Activated naive CD4-positive, alpha-beta T cell treated with anti-CD3 and anti-CD28 coated beads for 36 hours (primary cell): ENCODE measurements at regions not wholly inside any gene's neighbourhood (a gene's known extent, or its start where the extent isn't known, plus 50 kb on each side); places are given as distances from the start of the nearest gene placed in this dataset.

ENCODE experiments used
- CTCF ChIA-PET: fragments of 350-600 bp; sonication (Branson Sonifier 250); formaldehyde crosslinking; loops from one replicate; lab custom pipeline; 2021; ENCODE audit warnings: antibody characterized with exemption; lab: Charles Lee
- DNase-seq: peaks from one replicate; pipeline ENCODE4 v3.0.0-alpha.2; 2020
- H3K27ac Mint-ChIP-seq: one replicate; pipeline ENCODE4 v1.8.0; 2021; ENCODE audit warnings: mild to moderate bottlenecking, mixed read lengths
- H3K27me3 Mint-ChIP-seq: one replicate; pipeline ENCODE4 v1.8.0; 2021; ENCODE audit warnings: low read depth, mixed read lengths
- H3K36me3 Mint-ChIP-seq: one replicate; pipeline ENCODE4 v1.8.0; 2021; ENCODE audit warnings: low read depth, mixed read lengths
- H3K4me1 Mint-ChIP-seq: one replicate; pipeline ENCODE4 v1.8.0; 2021; ENCODE audit warnings: low read depth, mixed read lengths
- H3K4me3 Mint-ChIP-seq: one replicate; pipeline ENCODE4 v1.8.0; 2021; ENCODE audit warnings: mild to moderate bottlenecking, moderate library complexity, mixed read lengths
- H3K9me3 Mint-ChIP-seq: one replicate; pipeline ENCODE4 v1.8.0; 2021; ENCODE audit warnings: mixed read lengths
- intact Hi-C: fragments of 100-400 bp; cut with micrococcal nuclease; formaldehyde crosslinking; loops from one replicate; pipeline ENCODE4 v1.15.1; 2023

GRCh38 chr1:4970532-4970931 is 316.1 kb downstream of the AJAP1 start:
- Mint-ChIP-seq H3K27ac (no peak overlapping the region), H3K4me1 (peaks cover 2% of the 10 kb centered on the region), H3K36me3 (no peaks in the 10 kb centered on the region), H3K4me3 (no peak overlapping the region), H3K9me3 (peaks cover 2% of the 10 kb centered on the region), H3K27me3 (peaks cover 8% of the 10 kb centered on the region)
- CTCF ChIA-PET = no interaction called here
- DNase-seq = no peak
- intact Hi-C loops = no loop called here

- H3K27ac Mint-ChIP-seq = no peak overlapping the region
- intact Hi-C loops = no loop called here
- no peaks in the 10 kb centered on the region for H3K36me3 Mint-ChIP-seq
- no peak for DNase-seq
- H3K9me3 Mint-ChIP-seq = peaks cover 2% of the 10 kb centered on the region
- peaks cover 2% of the 10 kb centered on the region for H3K4me1 Mint-ChIP-seq
- CTCF ChIA-PET = no interaction called here
- no peak overlapping the region for H3K4me3 Mint-ChIP-seq
- H3K27me3 Mint-ChIP-seq = peaks cover 8% of the 10 kb centered on the region
These were observed 315.2 kb downstream of the AJAP1 start for GRCh38 chr1:4969556-4970129.

- Mint-ChIP-seq H3K4me1 (peaks cover 2% of the 10 kb centered on the region), H3K27me3 (peaks cover 22% of the 10 kb centered on the region), H3K4me3 (no peak overlapping the region), H3K36me3 (no peaks in the 10 kb centered on the region), H3K9me3 (peaks cover 2% of the 10 kb centered on the region), H3K27ac (no peak overlapping the region)
- intact Hi-C loops = no loop called here
- DNase-seq = no peak
- CTCF ChIA-PET = no interaction called here
These were observed 311.1 kb downstream of the AJAP1 start for GRCh38 chr1:4965346-4966075.

- intact Hi-C loops = no loop called here
- DNase-seq = no peak
- Mint-ChIP-seq H3K36me3 (no peaks in the 10 kb centered on the region), H3K4me3 (no peak overlapping the region), H3K9me3 (peaks cover 2% of the 10 kb centered on the region), H3K4me1 (peaks cover 2% of the 10 kb centered on the region), H3K27me3 (peaks cover 23% of the 10 kb centered on the region), H3K27ac (no peak overlapping the region)
- CTCF ChIA-PET = no interaction called here
These were observed 310.4 kb downstream of the AJAP1 start for GRCh38 chr1:4964634-4965345.

- no peak for DNase-seq
- H3K9me3 Mint-ChIP-seq = peaks cover under 1% of the 10 kb centered on the region
- peaks cover 20% of the 10 kb centered on the region for H3K27me3 Mint-ChIP-seq
- H3K4me3 Mint-ChIP-seq = no peak overlapping the region
- intact Hi-C loops = no loop called here
- H3K36me3 Mint-ChIP-seq = no peaks in the 10 kb centered on the region
- CTCF ChIA-PET = no interaction called here
- H3K27ac Mint-ChIP-seq = no peak overlapping the region
- H3K4me1 Mint-ChIP-seq = peaks cover 2% of the 10 kb centered on the region
These were observed 308.8 kb downstream of the AJAP1 start for GRCh38 chr1:4963251-4963650.

GRCh38 chr1:4962836-4963235 is 308.4 kb downstream of the AJAP1 start:
- Mint-ChIP-seq H3K4me3 (no peak overlapping the region), H3K4me1 (peaks cover 2% of the 10 kb centered on the region), H3K36me3 (no peaks in the 10 kb centered on the region), H3K27ac (no peak overlapping the region), H3K27me3 (peaks cover 20% of the 10 kb centered on the region), H3K9me3 (no peaks in the 10 kb centered on the region)
- DNase-seq = no peak
- intact Hi-C loops = no loop called here
- CTCF ChIA-PET = no interaction called here

- H3K36me3 Mint-ChIP-seq = no peaks in the 10 kb centered on the region
- intact Hi-C loops = no loop called here
- CTCF ChIA-PET = no interaction called here
- H3K4me1 Mint-ChIP-seq = peaks cover 2% of the 10 kb centered on the region
- H3K27ac Mint-ChIP-seq = no peak overlapping the region
- H3K4me3 Mint-ChIP-seq = no peak overlapping the region
- no peaks in the 10 kb centered on the region for H3K9me3 Mint-ChIP-seq
- DNase-seq = no peak
- H3K27me3 Mint-ChIP-seq = peaks cover 18% of the 10 kb centered on the region
These were observed 307.7 kb downstream of the AJAP1 start for GRCh38 chr1:4961935-4962645.

- Mint-ChIP-seq H3K27me3 (peaks cover 16% of the 10 kb centered on the region), H3K9me3 (no peaks in the 10 kb centered on the region), H3K27ac (no peak overlapping the region), H3K36me3 (no peaks in the 10 kb centered on the region), H3K4me1 (peaks cover 2% of the 10 kb centered on the region), H3K4me3 (no peak overlapping the region)
- no peak for DNase-seq
- CTCF ChIA-PET = no interaction called here
- intact Hi-C loops = no loop called here
These were observed 306.5 kb downstream of the AJAP1 start for GRCh38 chr1:4960782-4961475.

GRCh38 chr1:4960336-4960735 is 305.9 kb downstream of the AJAP1 start:
- H3K4me3 Mint-ChIP-seq = no peak overlapping the region
- peaks cover 16% of the 10 kb centered on the region for H3K27me3 Mint-ChIP-seq
- H3K27ac Mint-ChIP-seq = no peak overlapping the region
- no peaks in the 10 kb centered on the region for H3K4me1 Mint-ChIP-seq
- DNase-seq = no peak
- H3K9me3 Mint-ChIP-seq = no peaks in the 10 kb centered on the region
- no peaks in the 10 kb centered on the region for H3K36me3 Mint-ChIP-seq
- intact Hi-C loops = no loop called here
- CTCF ChIA-PET = no interaction called here

- no peak overlapping the region for H3K27ac Mint-ChIP-seq
- H3K4me1 Mint-ChIP-seq = no peaks in the 10 kb centered on the region
- no peaks in the 10 kb centered on the region for H3K36me3 Mint-ChIP-seq
- intact Hi-C loops = no loop called here
- H3K4me3 Mint-ChIP-seq = no peak overlapping the region
- peaks cover 12% of the 10 kb centered on the region for H3K27me3 Mint-ChIP-seq
- H3K9me3 Mint-ChIP-seq = peaks cover 5% of the 10 kb centered on the region
- CTCF ChIA-PET = no interaction called here
- no peak for DNase-seq
These were observed 304.8 kb downstream of the AJAP1 start for GRCh38 chr1:4959216-4959615.

GRCh38 chr1:4957027-4957426 is 302.6 kb downstream of the AJAP1 start:
- peaks cover 18% of the 10 kb centered on the region for H3K9me3 Mint-ChIP-seq
- H3K36me3 Mint-ChIP-seq = no peaks in the 10 kb centered on the region
- no peaks in the 10 kb centered on the region for H3K4me1 Mint-ChIP-seq
- H3K4me3 Mint-ChIP-seq = no peak overlapping the region
- H3K27me3 Mint-ChIP-seq = peaks cover 7% of the 10 kb centered on the region
- DNase-seq = no peak
- CTCF ChIA-PET = no interaction called here
- intact Hi-C loops = no loop called here
- no peak overlapping the region for H3K27ac Mint-ChIP-seq

GRCh38 chr1:4954392-4954791 is 300.0 kb downstream of the AJAP1 start:
- Mint-ChIP-seq H3K4me1 (no peaks in the 10 kb centered on the region), H3K27ac (no peak overlapping the region), H3K9me3 (peaks cover 18% of the 10 kb centered on the region), H3K36me3 (no peaks in the 10 kb centered on the region), H3K4me3 (no peak overlapping the region), H3K27me3 (peaks cover 2% of the 10 kb centered on the region)
- intact Hi-C loops = no loop called here
- DNase-seq = no peak
- CTCF ChIA-PET = interaction anchor here (0.6 kb wide), 1 partner anchor 296 kb away, joined by 7 read pairs; no protein-coding TSS in a partner anchor
